ENCODE measurements at regions not wholly inside any gene's neighbourhood (a gene's known extent, or its start where the extent isn't known, plus 50 kb on each side); places are given as distances from the start of the nearest gene placed in this dataset.

DNA sequence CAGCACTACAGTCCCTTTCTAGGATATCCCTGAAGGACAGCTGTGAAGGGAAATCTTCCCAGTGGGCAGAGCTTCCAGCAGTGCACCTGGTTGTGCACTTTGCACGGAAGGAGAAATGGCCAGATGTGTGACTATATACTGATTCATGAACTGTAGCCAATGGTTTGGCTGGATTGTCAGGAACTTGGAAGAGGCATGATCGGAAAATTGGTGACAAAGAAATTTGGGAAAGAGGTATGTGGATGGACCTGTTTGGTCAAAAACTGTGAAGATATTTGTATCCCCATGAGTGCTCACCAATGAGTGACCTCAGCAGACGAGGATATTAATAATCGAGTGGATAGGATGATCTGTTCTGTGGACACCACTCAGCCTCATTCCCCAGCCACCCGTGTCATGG is 582.2 kb downstream of the CPS1 start:
- intact Hi-C loops (cut with micrococcal nuclease), result no loop called here
- Mint-ChIP-seq H3K27ac (ENCODE audit: low read depth, unreplicated experiment) (no peak overlapping the region), H3K36me3 (ENCODE audit: insufficient read depth, unreplicated experiment) (no peaks in the 10 kb centered on the region), H3K9me3 (ENCODE audit: unreplicated experiment) (peaks cover 6% of the 10 kb centered on the region), H3K4me3 (ENCODE audit: unreplicated experiment) (no peak overlapping the region), H3K27me3 (ENCODE audit: insufficient read depth, unreplicated experiment) (no peaks in the 10 kb centered on the region), H3K4me1 (ENCODE audit: insufficient read depth, unreplicated experiment) (peaks cover 5% of the 10 kb centered on the region)
- no peak for DNase-seq (ENCODE audit: unreplicated experiment)
- no TSS peak for BruUV-seq (replicated peaks)
- POLR2A ChIA-PET, result no interaction called here
- TF ChIP-seq, protein P1, sequence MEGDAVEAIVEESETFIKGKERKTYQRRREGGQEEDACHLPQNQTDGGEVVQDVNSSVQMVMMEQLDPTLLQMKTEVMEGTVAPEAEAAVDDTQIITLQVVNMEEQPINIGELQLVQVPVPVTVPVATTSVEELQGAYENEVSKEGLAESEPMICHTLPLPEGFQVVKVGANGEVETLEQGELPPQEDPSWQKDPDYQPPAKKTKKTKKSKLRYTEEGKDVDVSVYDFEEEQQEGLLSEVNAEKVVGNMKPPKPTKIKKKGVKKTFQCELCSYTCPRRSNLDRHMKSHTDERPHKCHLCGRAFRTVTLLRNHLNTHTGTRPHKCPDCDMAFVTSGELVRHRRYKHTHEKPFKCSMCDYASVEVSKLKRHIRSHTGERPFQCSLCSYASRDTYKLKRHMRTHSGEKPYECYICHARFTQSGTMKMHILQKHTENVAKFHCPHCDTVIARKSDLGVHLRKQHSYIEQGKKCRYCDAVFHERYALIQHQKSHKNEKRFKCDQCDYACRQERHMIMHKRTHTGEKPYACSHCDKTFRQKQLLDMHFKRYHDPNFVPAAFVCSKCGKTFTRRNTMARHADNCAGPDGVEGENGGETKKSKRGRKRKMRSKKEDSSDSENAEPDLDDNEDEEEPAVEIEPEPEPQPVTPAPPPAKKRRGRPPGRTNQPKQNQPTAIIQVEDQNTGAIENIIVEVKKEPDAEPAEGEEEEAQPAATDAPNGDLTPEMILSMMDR (IDR thresholded peaks at IDR 0.05; ENCODE audit: unreplicated experiment), result no peak
- CTCF ChIA-PET, result no interaction called here

DNA sequence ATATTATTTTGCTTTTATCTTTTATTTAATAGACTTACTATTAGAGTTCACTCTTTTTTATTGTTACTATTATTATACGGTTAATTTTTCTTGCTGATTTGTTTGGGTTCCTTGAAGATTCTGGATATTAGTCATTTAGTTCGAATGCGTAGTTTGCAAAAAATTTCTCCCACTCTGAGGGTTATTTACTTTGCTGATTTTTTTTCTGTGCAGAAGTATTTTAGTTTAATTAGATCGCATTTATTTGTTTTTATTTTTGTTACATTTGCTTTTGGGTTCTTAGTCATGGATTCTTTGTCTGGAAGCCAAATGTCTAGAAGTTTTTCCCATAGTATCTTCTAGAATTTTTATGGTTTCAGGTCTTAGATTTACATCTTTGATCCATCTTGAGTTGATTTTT is 585.2 kb downstream of the CPS1 start:
- CTCF ChIA-PET, result no interaction called here
- intact Hi-C loops (cut with micrococcal nuclease), result no loop called here
- H3K9me3 Mint-ChIP-seq (ENCODE audit: unreplicated experiment), result peaks cover 13% of the 10 kb centered on the region
- no peak overlapping the region for H3K27ac Mint-ChIP-seq (ENCODE audit: low read depth, unreplicated experiment)
- POLR2A ChIA-PET, result no interaction called here
- BruUV-seq (replicated peaks), result no TSS peak
- no peak for DNase-seq (ENCODE audit: unreplicated experiment)
- no peak overlapping the region for H3K4me3 Mint-ChIP-seq (ENCODE audit: unreplicated experiment)
- H3K36me3 Mint-ChIP-seq (ENCODE audit: insufficient read depth, unreplicated experiment), result peaks cover 5% of the 10 kb centered on the region
- peaks cover 5% of the 10 kb centered on the region for H3K4me1 Mint-ChIP-seq (ENCODE audit: insufficient read depth, unreplicated experiment)
- H3K27me3 Mint-ChIP-seq (ENCODE audit: insufficient read depth, unreplicated experiment), result no peaks in the 10 kb centered on the region
- TF ChIP-seq, protein P1 (IDR thresholded peaks at IDR 0.05; ENCODE audit: unreplicated experiment), result no peak

DNA sequence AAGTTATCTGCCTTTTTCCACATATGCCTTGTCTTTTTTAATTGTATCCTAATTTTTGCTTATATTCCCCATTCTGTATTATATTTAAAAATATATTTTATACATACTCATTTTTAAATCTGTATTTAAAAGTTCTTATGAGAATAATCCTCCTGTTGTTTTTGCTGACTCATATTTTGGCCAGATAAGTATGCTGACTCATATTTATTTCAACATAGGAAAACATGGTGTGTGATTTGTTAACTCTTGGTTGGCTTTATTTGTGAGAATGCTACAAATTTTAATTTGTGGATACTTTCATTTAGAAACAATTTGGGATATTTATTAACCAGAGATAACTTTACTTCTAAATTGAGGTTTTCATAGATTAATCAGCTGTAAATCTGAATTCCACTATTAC is 587.7 kb downstream of the CPS1 start:
- H3K4me3 Mint-ChIP-seq (ENCODE audit: unreplicated experiment), result no peak overlapping the region
- peaks cover 5% of the 10 kb centered on the region for H3K36me3 Mint-ChIP-seq (ENCODE audit: insufficient read depth, unreplicated experiment)
- peak; percentile 51 for DNase-seq (ENCODE audit: unreplicated experiment)
- TF ChIP-seq, protein P1 (IDR thresholded peaks at IDR 0.05; ENCODE audit: unreplicated experiment), result no peak
- H3K4me1 Mint-ChIP-seq (ENCODE audit: insufficient read depth, unreplicated experiment), result peaks cover 5% of the 10 kb centered on the region
- no peaks in the 10 kb centered on the region for H3K27me3 Mint-ChIP-seq (ENCODE audit: insufficient read depth, unreplicated experiment)
- no TSS peak for BruUV-seq (replicated peaks)
- CTCF ChIA-PET, result interaction anchor here (0.6 to 1.3 kb wide), 4 partner anchors 13 to 50 kb away, joined by 3 to 4 read pairs (median 4); no protein-coding TSS in a partner anchor
- no peak overlapping the region for H3K27ac Mint-ChIP-seq (ENCODE audit: low read depth, unreplicated experiment)
- intact Hi-C loops (cut with micrococcal nuclease), result no loop called here
- peaks cover 7% of the 10 kb centered on the region for H3K9me3 Mint-ChIP-seq (ENCODE audit: unreplicated experiment)
- POLR2A ChIA-PET, result interaction anchor here (1.1 to 1.2 kb wide), 2 partner anchors 9 to 11 kb away, joined by 3 read pairs; no protein-coding TSS in a partner anchor

DNA sequence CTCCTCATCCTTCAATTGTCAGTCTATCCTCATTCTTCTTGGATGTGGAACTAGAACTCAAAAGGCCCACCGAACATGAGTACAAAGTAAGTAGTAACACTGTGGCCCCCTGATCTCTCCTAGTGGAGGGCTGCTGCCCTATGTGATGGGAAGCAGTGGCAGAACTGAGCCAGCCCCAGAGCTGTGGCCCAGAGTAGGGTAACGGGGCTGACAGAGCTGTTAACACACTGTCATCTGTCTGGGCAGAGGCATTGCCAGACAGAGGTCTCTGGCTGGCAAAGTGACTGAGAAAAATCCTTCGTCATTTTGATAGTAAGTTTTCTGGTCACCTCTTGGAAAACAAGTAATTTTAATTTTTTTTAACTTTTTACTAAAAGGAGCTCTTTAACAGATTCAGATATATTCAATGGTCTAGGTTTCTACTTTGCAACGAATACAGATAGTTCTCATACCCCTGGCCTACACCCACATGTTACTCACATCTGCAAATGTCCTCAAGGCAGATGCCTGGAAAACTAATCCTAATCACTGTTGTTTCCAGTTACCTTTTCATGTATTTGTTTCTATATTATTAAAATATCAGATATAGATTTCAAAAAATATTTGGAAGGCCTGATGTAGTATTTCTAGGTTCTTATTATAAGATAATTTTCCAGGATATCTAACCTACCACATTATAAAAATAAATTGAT is 588.7 kb downstream of the CPS1 start:
- H3K27ac Mint-ChIP-seq (ENCODE audit: low read depth, unreplicated experiment), result peak overlapping the region; percentile 71
- H3K36me3 Mint-ChIP-seq (ENCODE audit: insufficient read depth, unreplicated experiment), result peaks cover 5% of the 10 kb centered on the region
- TF ChIP-seq, protein P1 (IDR thresholded peaks at IDR 0.05; ENCODE audit: unreplicated experiment), result no peak
- H3K9me3 Mint-ChIP-seq (ENCODE audit: unreplicated experiment), result peaks cover 7% of the 10 kb centered on the region
- ChIA-PET POLR2A (interaction anchor here (1.1 to 1.2 kb wide), 2 partner anchors 8 to 12 kb away, joined by 3 read pairs; no protein-coding TSS in a partner anchor), CTCF (interaction anchor here (0.6 to 1.3 kb wide), 4 partner anchors 12 to 91 kb away, joined by 3 to 4 read pairs (median 3); no protein-coding TSS in a partner anchor)
- H3K4me1 Mint-ChIP-seq (ENCODE audit: insufficient read depth, unreplicated experiment), result no peaks in the 10 kb centered on the region
- DNase-seq (ENCODE audit: unreplicated experiment), result no peak
- H3K4me3 Mint-ChIP-seq (ENCODE audit: unreplicated experiment), result no peak overlapping the region
- no TSS peak for BruUV-seq (replicated peaks)
- H3K27me3 Mint-ChIP-seq (ENCODE audit: insufficient read depth, unreplicated experiment), result no peaks in the 10 kb centered on the region
- intact Hi-C loops (cut with micrococcal nuclease), result no loop called here

Measured in MCF 10A (cell line).